ENCODE measurements at regions not wholly inside any gene's neighbourhood (a gene's known extent, or its start where the extent isn't known, plus 50 kb on each side); places are given as distances from the start of the nearest gene placed in this dataset.
A peak's percentile ranks its signal among the peaks of the same experiment; 100 is the strongest.

DNA sequence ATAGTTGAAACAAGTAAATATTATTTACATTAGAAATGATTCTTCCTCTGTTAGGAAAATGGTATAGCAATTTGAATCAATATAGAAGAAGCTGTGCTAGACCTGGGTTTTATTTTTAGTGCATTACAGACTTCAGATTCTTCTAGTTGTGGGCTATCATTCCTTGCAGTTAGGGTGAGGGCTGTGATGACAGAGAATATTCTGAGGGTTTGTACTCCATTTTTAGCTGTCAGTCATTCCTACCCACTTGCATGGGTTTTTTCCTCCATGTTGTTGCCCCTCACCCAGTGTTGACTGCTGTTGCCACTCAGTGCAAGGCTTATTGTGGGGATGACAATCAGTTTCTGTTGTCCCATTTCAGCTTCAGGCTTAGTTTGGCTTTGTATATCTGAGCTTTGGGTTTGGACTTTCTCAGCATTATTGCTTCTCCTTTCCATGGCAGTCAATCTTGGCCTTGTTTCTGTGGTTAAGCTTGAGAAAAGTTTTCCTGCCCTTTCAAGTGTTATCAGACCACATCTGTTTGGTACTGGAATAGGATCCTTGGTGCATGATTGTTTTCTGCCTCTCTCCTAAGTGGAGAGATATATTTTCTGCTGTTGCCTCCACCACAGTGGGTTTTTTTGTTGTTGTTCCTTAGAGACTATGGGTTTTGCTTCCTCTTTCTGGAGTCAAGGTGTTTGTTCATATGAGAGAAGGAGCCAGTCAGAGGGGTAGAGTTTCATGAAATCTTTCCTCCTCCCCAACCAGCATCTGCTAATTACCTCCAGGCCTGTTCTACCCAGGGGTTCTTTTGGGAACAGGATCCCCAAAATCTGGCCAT, 312.7 kb upstream of the CWC22 start:
- H3K9me3 ChIP-seq (replicated peaks): peaks cover 3% of the 10 kb centered on the region; the same call in 1 of the 2 replicates
- H3K27me3 ChIP-seq: no peaks in the 10 kb centered on the region
- no peak for DNase-seq
- no peaks in the 10 kb centered on the region for H3K36me3 ChIP-seq
- no peaks in the 10 kb centered on the region for H3K4me1 ChIP-seq
- no peak overlapping the region for H3K4me3 ChIP-seq
- H3K27ac ChIP-seq: no peak overlapping the region

- H3K27ac ChIP-seq: no peak overlapping the region
- no peak for DNase-seq
Measured at GRCh38 chr2:180314086-180314485, 307.0 kb upstream of the CWC22 start.

GRCh38 chr2:180312542-180312941, 305.4 kb upstream of the CWC22 start:
- Histone ChIP-seq H3K9me3 (replicated peaks) (0 out of 2 replicates have a peak, but pooled peaks cover 3% of the 10 kb centered on the region), H3K27ac (no peak overlapping the region), H3K4me1 (no peaks in the 10 kb centered on the region), H3K4me3 (no peak overlapping the region), H3K27me3 (no peaks in the 10 kb centered on the region), H3K36me3 (no peaks in the 10 kb centered on the region)
- DNase-seq: no peak

More at GRCh38 chr2:180314086-180314485, 307.0 kb upstream of the CWC22 start:
- no peaks in the 10 kb centered on the region for H3K4me1 ChIP-seq
- no peaks in the 10 kb centered on the region for H3K27me3 ChIP-seq
- H3K4me3 ChIP-seq: no peak overlapping the region
- 0 out of 2 replicates have a peak, but pooled peaks cover 3% of the 10 kb centered on the region for H3K9me3 ChIP-seq (replicated peaks)
- H3K36me3 ChIP-seq: no peaks in the 10 kb centered on the region

- no peaks in the 10 kb centered on the region for H3K9me3 ChIP-seq (replicated peaks)
- no peak for DNase-seq
- H3K4me3 ChIP-seq: no peak overlapping the region
- no peaks in the 10 kb centered on the region for H3K27me3 ChIP-seq
- no peaks in the 10 kb centered on the region for H3K36me3 ChIP-seq
- H3K4me1 ChIP-seq: no peaks in the 10 kb centered on the region; the same call in 1 of the 2 replicates
- no peak overlapping the region for H3K27ac ChIP-seq
Measured at GRCh38 chr2:180307096-180307495, 300.0 kb upstream of the CWC22 start.

DNA sequence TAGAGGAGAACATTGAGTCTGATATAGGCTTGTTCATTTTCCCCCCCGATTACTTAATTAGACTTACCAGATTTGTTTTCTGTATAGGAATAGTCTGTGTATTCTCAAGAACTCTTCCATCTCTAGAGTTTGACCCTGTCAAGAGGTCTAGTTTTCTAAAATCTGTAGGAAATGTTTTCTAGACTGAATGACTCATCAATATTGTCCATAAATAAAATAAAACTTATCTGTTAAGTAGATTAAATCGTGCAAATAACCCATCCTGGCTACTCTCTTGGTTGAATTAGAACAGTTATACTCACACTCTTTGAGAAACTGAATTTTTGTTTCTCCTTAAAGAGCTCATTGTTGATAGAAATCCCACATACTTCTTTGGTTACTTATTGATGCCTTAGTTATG, 299.2 kb upstream of the CWC22 start:
- Histone ChIP-seq H3K4me1 (no peaks in the 10 kb centered on the region; the same call in 1 of the 2 replicates), H3K36me3 (no peaks in the 10 kb centered on the region)
- no peak for DNase-seq

GRCh38 chr2:180291552-180292421, 284.7 kb upstream of the CWC22 start:
- DNase-seq: no peak
- Histone ChIP-seq H3K4me3 (no peak overlapping the region), H3K27ac (no peak overlapping the region), H3K9me3 (replicated peaks) (no peaks in the 10 kb centered on the region), H3K36me3 (no peaks in the 10 kb centered on the region), H3K4me1 (no peaks in the 10 kb centered on the region), H3K27me3 (no peaks in the 10 kb centered on the region)

More for the DNA sequence above, 299.2 kb upstream of the CWC22 start:
- no peaks in the 10 kb centered on the region for H3K9me3 ChIP-seq (replicated peaks)
- no peak overlapping the region for H3K4me3 ChIP-seq
- no peaks in the 10 kb centered on the region for H3K27me3 ChIP-seq
- H3K27ac ChIP-seq: no peak overlapping the region

GRCh38 chr2:180291060-180291459, 284.0 kb upstream of the CWC22 start:
- no peak for DNase-seq
- no peak overlapping the region for H3K27ac ChIP-seq
- no peaks in the 10 kb centered on the region for H3K27me3 ChIP-seq
- H3K4me1 ChIP-seq: no peaks in the 10 kb centered on the region
- no peak overlapping the region for H3K4me3 ChIP-seq
- H3K36me3 ChIP-seq: no peaks in the 10 kb centered on the region
- no peaks in the 10 kb centered on the region for H3K9me3 ChIP-seq (replicated peaks)

GRCh38 chr2:180289627-180290026, 282.5 kb upstream of the CWC22 start:
- no peaks in the 10 kb centered on the region for H3K4me1 ChIP-seq
- H3K27ac ChIP-seq: no peak overlapping the region
- H3K4me3 ChIP-seq: no peak overlapping the region
- H3K27me3 ChIP-seq: no peaks in the 10 kb centered on the region
- no peaks in the 10 kb centered on the region for H3K36me3 ChIP-seq
- no peaks in the 10 kb centered on the region for H3K9me3 ChIP-seq (replicated peaks)
- no peak for DNase-seq

- H3K27ac ChIP-seq: no peak overlapping the region
- no peaks in the 10 kb centered on the region for H3K36me3 ChIP-seq
- H3K9me3 ChIP-seq (replicated peaks): no peaks in the 10 kb centered on the region
- no peaks in the 10 kb centered on the region for H3K4me1 ChIP-seq
- H3K4me3 ChIP-seq: no peak overlapping the region
- DNase-seq: no peak
- no peaks in the 10 kb centered on the region for H3K27me3 ChIP-seq
Measured at GRCh38 chr2:180279581-180279980, 272.5 kb upstream of the CWC22 start.

DNA sequence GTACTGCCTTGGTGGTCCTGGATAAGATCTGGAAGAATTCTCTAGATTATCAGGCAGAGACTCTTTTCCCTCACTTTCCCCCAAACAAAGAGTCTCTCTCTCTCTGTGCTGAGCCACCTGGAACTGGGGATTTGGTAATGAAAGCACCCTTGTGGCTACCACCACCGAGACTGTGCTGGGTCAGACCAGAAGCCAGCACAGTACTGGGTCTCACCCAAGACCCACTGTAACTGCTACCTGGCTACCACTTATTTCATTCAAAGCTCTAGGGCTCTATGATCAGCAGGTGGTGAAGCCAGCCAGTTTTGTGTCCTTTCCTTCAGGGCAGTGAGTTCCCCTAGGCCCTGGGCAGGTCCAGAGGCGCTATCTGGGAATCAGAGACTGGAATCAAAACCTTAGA, 269.6 kb upstream of the CWC22 start:
- Histone ChIP-seq H3K27ac (no peak overlapping the region), H3K27me3 (no peaks in the 10 kb centered on the region), H3K36me3 (no peaks in the 10 kb centered on the region), H3K9me3 (replicated peaks) (no peaks in the 10 kb centered on the region), H3K4me3 (no peak overlapping the region), H3K4me1 (no peaks in the 10 kb centered on the region)
- DNase-seq: no peak

DNA sequence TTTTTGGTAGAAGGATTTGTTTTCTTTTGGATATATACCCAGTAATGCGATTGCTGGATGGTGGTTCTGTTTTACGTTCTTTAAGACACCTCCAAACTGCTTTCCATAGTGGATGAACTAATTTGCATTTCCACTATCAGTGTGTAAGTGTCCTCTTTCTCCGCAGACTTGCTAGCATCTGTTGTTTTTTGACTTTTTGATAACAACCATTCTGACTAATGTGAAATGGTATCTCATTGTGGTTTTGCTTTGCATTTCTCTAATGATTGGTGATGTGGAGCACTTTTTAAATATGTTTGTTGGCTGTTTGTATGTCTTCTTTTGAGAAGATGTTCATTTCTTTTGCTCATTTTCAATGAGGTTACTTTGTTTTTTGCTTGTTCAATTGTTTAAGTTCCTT, 260.9 kb upstream of the CWC22 start:
- DNase-seq: peak in 1 of 2 experiments; percentile 5
- no peaks in the 10 kb centered on the region for H3K27me3 ChIP-seq
- no peaks in the 10 kb centered on the region for H3K36me3 ChIP-seq
- no peak overlapping the region for H3K4me3 ChIP-seq
- H3K4me1 ChIP-seq: no peaks in the 10 kb centered on the region
- no peak overlapping the region for H3K27ac ChIP-seq
- no peaks in the 10 kb centered on the region; the same call in 1 of the 2 replicates for H3K9me3 ChIP-seq (replicated peaks)

- H3K36me3 ChIP-seq: no peaks in the 10 kb centered on the region
- no peak for DNase-seq
- H3K9me3 ChIP-seq (replicated peaks): no peaks in the 10 kb centered on the region; the same call in 1 of the 2 replicates
- H3K27ac ChIP-seq: no peak overlapping the region
- H3K27me3 ChIP-seq: no peaks in the 10 kb centered on the region
- no peaks in the 10 kb centered on the region for H3K4me1 ChIP-seq
- H3K4me3 ChIP-seq: no peak overlapping the region
Measured at GRCh38 chr2:180261976-180262375, 254.9 kb upstream of the CWC22 start.

DNA sequence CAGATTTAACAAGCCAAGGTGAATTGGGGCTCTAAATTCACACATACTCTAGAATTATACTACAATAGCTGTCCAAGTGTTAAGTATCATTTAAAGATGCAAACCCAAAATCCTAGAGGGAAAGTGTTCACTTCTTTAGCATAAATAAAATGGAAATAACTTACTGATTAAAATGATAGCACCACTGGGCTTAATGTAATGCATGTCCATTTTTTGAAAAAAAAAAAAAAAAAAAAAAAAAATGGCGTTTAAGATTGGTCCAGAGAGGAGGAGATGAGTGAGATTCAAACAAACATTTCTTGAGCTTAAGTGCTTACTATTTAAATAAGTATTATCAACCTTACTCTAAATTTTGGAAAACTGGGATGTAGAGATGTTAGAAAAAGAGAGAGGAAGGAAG, 251.5 kb upstream of the CWC22 start:
- no peak overlapping the region for H3K27ac ChIP-seq
- H3K27me3 ChIP-seq: no peaks in the 10 kb centered on the region
- no peak for DNase-seq

GRCh38 chr2:180258041-180258537, 251.0 kb upstream of the CWC22 start:
- Histone ChIP-seq H3K4me3 (no peak overlapping the region), H3K4me1 (no peaks in the 10 kb centered on the region; the same call in 1 of the 2 replicates), H3K27ac (no peak overlapping the region), H3K9me3 (replicated peaks) (no peaks in the 10 kb centered on the region; the same call in 1 of the 2 replicates), H3K36me3 (no peaks in the 10 kb centered on the region), H3K27me3 (no peaks in the 10 kb centered on the region)
- DNase-seq: no peak

More for the DNA sequence above, 251.5 kb upstream of the CWC22 start:
- no peaks in the 10 kb centered on the region; the same call in 1 of the 2 replicates for H3K9me3 ChIP-seq (replicated peaks)
- H3K4me1 ChIP-seq: no peaks in the 10 kb centered on the region; the same call in 1 of the 2 replicates
- no peaks in the 10 kb centered on the region for H3K36me3 ChIP-seq
- H3K4me3 ChIP-seq: no peak overlapping the region

DNA sequence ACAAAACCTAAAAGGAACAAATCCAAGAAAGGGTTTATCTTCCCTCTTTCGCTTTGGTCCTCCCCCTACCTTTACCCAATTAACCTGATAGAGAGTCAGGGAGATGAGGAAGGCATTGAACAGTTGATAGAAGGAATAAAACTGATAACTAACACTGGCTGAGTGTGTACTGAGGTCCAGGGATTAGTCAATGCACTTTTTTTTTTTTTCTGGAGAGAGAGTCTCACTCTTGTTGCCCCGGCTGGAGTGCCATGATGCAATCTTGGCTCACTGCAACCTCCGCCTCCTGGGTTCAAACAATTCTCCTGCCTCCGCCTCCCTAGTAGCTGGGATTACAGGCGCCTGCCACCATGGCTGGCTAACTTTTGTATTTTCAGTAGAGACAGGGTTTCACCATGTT, 250.2 kb upstream of the CWC22 start:
- Histone ChIP-seq H3K36me3 (no peaks in the 10 kb centered on the region), H3K27me3 (no peaks in the 10 kb centered on the region), H3K4me3 (no peak overlapping the region), H3K27ac (no peak overlapping the region), H3K9me3 (replicated peaks) (no peaks in the 10 kb centered on the region; the same call in 1 of the 2 replicates), H3K4me1 (no peaks in the 10 kb centered on the region; the same call in 1 of the 2 replicates)
- no peak for DNase-seq
